Esophagus squamous epithelium (tissue), 5 donors: ENCODE measurements at regions not wholly inside any gene's neighbourhood (a gene's known extent, or its start where the extent isn't known, plus 50 kb on each side); places are given as distances from the start of the nearest gene placed in this dataset.

Source experiments
- DNase-seq: peaks from one replicate; lab custom pipeline; 2025; lab: John Stamatoyannopoulos, UW
- H3K27ac ChIP-seq, 4 donors: fragments of 200-600 bp; sonication (generic); one replicate each; pipeline ENCODE4 v1.5.1; 2016 to 2019; ENCODE audit warnings: mild to moderate bottlenecking in 1 of 4
- H3K27me3 ChIP-seq, 4 donors: fragments of 200-600 bp; sonication (generic); 1 replicate in 3 of 4; 2 replicates in 1 of 4; pipeline versions ENCODE4 v1.5.1 to v1.6.0; 2017 to 2021; ENCODE audit warnings: antibody characterized with exemption in 1 of 4
- H3K36me3 ChIP-seq, 3 donors: fragments of 200-600 bp; sonication (generic); one replicate each; pipeline ENCODE4 v1.5.1; 2016 to 2019
- H3K4me1 ChIP-seq, 3 donors: fragments of 200-600 bp; sonication (generic); one replicate each; pipeline ENCODE4 v1.5.1; 2017 to 2019
- H3K4me3 ChIP-seq, 4 donors: fragments of 200-600 bp; sonication (generic); 1 replicate in 3 of 4; 2 replicates in 1 of 4; pipeline ENCODE4 v1.5.1; 2016 to 2019; ENCODE audit warnings: mild to moderate bottlenecking in 2 of 4, moderate library complexity in 1 of 4
- H3K9me3 ChIP-seq, 3 donors: fragments of 200-600 bp; sonication (generic); one replicate each; pipeline ENCODE4 v1.5.1; 2016 to 2019
- CTCF ChIP-seq, 6 experiments: fragments of 450-650 bp in 4 of 6; fragments of 200-600 bp in 2 of 6; sonication (generic) in 2 of 6; IDR thresholded peaks; one replicate each; pipeline ENCODE4 v1.5.1; 2016 to 2019; ENCODE audit warnings: antibody characterized with exemption in 6 of 6, mild to moderate bottlenecking in 4 of 6, moderate library complexity in 4 of 6
- POLR2A ChIP-seq, 4 donors: fragments of 450-650 bp; IDR thresholded peaks; one replicate each; pipeline ENCODE4 v1.6.1; 2017; ENCODE audit warnings: antibody characterized with exemption in 4 of 4, mild to moderate bottlenecking in 4 of 4, moderate library complexity in 3 of 4
- WGBS, 2 donors: methylation state at CpG; one replicate each; pipeline ENCODE4 v1.1.5; 2018; 5-methylcytosine and 5-hydroxymethylcytosine counted together
- intact Hi-C: fragments of 100-400 bp; cut with DNase I; formaldehyde crosslinking; loops from one replicate; pipeline ENCODE4 v1.15.0; 2022
- donor health status: DM: yes; HTN: yes; CAD: no.

GRCh38 chr3:146861262-146861661, 256.1 kb upstream of the PLSCR5 start:
- Histone ChIP-seq H3K4me1 (no peaks in the 10 kb centered on the region), H3K27ac (no peak overlapping the region), H3K4me3 (no peak overlapping the region), H3K27me3 (no peaks in the 10 kb centered on the region), H3K9me3 (no peaks in the 10 kb centered on the region), H3K36me3 (no peaks in the 10 kb centered on the region)
- intact Hi-C loops, result no loop called here
- TF ChIP-seq CTCF (IDR thresholded peaks at IDR 0.05) (no peak), POLR2A (IDR thresholded peaks at IDR 0.05) (no peak)
- 86 to 90% methylated on average over 3 of the region's 3 CpGs for WGBS, 2 donors
- DNase-seq, result no peak

DNA sequence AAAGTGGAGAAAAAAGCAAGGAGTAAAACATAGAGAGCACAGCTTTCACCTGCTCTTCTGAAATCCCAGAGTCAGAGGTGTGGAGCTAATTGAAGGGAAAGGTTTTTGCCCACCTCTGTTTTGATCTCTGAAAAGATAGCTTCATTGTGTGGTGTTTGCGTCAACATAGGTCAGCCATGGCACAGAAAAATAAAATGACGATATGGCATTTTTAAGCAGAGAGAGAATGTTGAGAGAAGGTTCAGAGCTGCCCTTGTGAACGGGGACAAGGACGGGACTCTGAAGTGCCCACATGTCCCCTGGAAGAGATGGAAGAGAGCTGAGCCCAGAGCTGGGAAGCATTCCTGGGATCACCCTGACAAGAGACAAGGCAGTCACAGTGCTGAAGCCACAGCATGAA, 249.4 kb upstream of the PLSCR5 start:
- intact Hi-C loops, result no loop called here
- Histone ChIP-seq H3K4me1 (no peaks in the 10 kb centered on the region), H3K4me3 (no peak overlapping the region), H3K9me3 (no peaks in the 10 kb centered on the region), H3K36me3 (no peaks in the 10 kb centered on the region), H3K27ac (no peak overlapping the region), H3K27me3 (no peaks in the 10 kb centered on the region)
- no peak for DNase-seq
- TF ChIP-seq POLR2A (IDR thresholded peaks at IDR 0.05), result no peak
- TF ChIP-seq CTCF (IDR thresholded peaks at IDR 0.05), result no peak
- WGBS, 2 donors, result 82 to 83% methylated on average over 4 of the region's 4 CpGs

GRCh38 chr3:146851665-146852064, 246.5 kb upstream of the PLSCR5 start:
- Histone ChIP-seq H3K36me3 (no peaks in the 10 kb centered on the region), H3K9me3 (no peaks in the 10 kb centered on the region), H3K27me3 (no peaks in the 10 kb centered on the region), H3K4me1 (no peaks in the 10 kb centered on the region), H3K4me3 (no peak overlapping the region), H3K27ac (no peak overlapping the region)
- intact Hi-C loops, result no loop called here
- TF ChIP-seq CTCF (IDR thresholded peaks at IDR 0.05) (no peak), POLR2A (IDR thresholded peaks at IDR 0.05) (no peak)
- no peak for DNase-seq
- 52 to 58% methylated on average over 2 of the region's 2 CpGs for WGBS, 2 donors

GRCh38 chr3:146845361-146845760, 240.2 kb upstream of the PLSCR5 start:
- DNase-seq, result no peak
- no peaks in the 10 kb centered on the region for H3K36me3 ChIP-seq
- no peaks in the 10 kb centered on the region for H3K9me3 ChIP-seq
- 49 to 57% methylated on average over 3 of the region's 3 CpGs for WGBS, 2 donors
- no peaks in the 10 kb centered on the region for H3K4me1 ChIP-seq
- intact Hi-C loops, result no loop called here
- H3K27ac ChIP-seq, result no peak overlapping the region
- no peak overlapping the region for H3K4me3 ChIP-seq
- H3K27me3 ChIP-seq, result no peaks in the 10 kb centered on the region
- no peak for TF ChIP-seq POLR2A (IDR thresholded peaks at IDR 0.05)
- no peak for TF ChIP-seq CTCF (IDR thresholded peaks at IDR 0.05)

- no peaks in the 10 kb centered on the region for H3K27me3 ChIP-seq
- H3K27ac ChIP-seq, result no peak overlapping the region
- intact Hi-C loops, result no loop called here
- no peaks in the 10 kb centered on the region for H3K9me3 ChIP-seq
- H3K36me3 ChIP-seq, result no peaks in the 10 kb centered on the region
- TF ChIP-seq CTCF (IDR thresholded peaks at IDR 0.05) (no peak), POLR2A (IDR thresholded peaks at IDR 0.05) (no peak)
- no peak for DNase-seq
- WGBS, 2 donors, result 73 to 75% methylated on average over 1 of the region's 1 CpG
- H3K4me1 ChIP-seq, result no peaks in the 10 kb centered on the region
- no peak overlapping the region for H3K4me3 ChIP-seq
Observed at GRCh38 chr3:146843476-146843875, 238.3 kb upstream of the PLSCR5 start.
